ENCODE measurements at regions not wholly inside any gene's neighbourhood (a gene's known extent, or its start where the extent isn't known, plus 50 kb on each side); places are given as distances from the start of the nearest gene placed in this dataset.

DNA sequence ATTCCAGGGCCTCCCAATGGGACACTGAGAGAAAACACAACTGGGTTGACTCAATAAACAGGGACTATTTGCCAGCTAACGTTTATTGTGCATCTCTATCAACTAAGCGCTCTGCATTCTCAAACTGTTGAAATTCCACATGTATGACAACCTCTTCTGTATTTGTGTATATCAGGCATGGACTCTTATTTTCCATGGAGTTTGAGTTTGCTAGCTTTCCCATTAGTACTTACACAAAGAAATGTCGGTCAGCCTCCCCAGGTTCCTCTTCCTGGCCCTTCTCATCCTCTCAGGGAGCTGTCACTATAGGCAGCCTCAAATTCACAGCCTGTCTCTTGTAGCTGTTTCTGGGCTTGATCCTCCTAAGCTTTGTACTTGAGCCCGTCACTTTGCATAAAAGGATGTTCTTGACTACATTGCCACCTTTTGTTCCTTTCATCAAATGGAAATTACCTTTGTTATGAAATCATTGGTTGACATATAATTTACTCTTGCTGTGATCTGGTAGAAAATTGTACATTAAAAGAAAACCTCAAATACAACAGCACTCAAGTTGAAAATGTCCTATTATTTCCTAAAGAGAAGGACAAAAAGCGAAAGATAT, 60.0 kb upstream of the NTPCR start (continued):
- TF ChIP-seq ZNF615 (CRISPR knock-in tag; IDR thresholded peaks at IDR 0.05; ENCODE audit: borderline replicate concordance) (no peak), ZFP41 (CRISPR knock-in tag; IDR thresholded peaks at IDR 0.05; ENCODE audit: borderline replicate concordance) (no peak), TCF7 (IDR thresholded peaks at IDR 0.05; ENCODE audit: low read depth) (no peak), KDM5B (CRISPR knock-in tag; IDR thresholded peaks at IDR 0.05; ENCODE audit: borderline replicate concordance) (no peak), ZNF264 (CRISPR knock-in tag; IDR thresholded peaks at IDR 0.05) (no peak), SMAD1 (CRISPR knock-in tag; IDR thresholded peaks at IDR 0.05; ENCODE audit: borderline replicate concordance, low read depth) (no peak), ZBTB1 (CRISPR knock-in tag; IDR thresholded peaks at IDR 0.05; ENCODE audit: borderline replicate concordance) (no peak), ZBTB8A (CRISPR knock-in tag; IDR thresholded peaks at IDR 0.05; ENCODE audit: borderline replicate concordance, low read depth) (no peak), HNRNPH1 (optimal IDR thresholded peaks at IDR 0.05; ENCODE audit: low read depth, low read length) (no peak)
- TF ChIP-seq, protein P1, sequence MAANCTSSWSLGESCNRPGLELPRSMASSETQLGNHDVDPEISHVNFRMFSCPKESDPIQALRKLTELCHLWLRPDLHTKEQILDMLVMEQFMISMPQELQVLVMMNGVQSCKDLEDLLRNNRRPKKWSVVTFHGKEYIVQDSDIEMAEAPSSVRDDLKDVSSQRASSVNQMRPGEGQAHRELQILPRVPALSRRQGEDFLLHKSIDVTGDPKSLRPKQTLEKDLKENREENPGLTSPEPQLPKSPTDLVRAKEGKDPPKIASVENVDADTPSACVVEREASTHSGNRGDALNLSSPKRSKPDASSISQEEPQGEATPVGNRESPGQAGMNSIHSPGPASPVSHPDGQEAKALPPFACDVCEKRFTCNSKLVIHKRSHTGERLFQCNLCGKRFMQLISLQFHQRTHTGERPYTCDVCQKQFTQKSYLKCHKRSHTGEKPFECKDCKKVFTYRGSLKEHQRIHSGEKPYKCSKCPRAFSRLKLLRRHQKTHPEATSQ (CRISPR knock-in tag; IDR thresholded peaks at IDR 0.05; ENCODE audit: borderline replicate concordance): no peak
- TF ChIP-seq, protein P2, sequence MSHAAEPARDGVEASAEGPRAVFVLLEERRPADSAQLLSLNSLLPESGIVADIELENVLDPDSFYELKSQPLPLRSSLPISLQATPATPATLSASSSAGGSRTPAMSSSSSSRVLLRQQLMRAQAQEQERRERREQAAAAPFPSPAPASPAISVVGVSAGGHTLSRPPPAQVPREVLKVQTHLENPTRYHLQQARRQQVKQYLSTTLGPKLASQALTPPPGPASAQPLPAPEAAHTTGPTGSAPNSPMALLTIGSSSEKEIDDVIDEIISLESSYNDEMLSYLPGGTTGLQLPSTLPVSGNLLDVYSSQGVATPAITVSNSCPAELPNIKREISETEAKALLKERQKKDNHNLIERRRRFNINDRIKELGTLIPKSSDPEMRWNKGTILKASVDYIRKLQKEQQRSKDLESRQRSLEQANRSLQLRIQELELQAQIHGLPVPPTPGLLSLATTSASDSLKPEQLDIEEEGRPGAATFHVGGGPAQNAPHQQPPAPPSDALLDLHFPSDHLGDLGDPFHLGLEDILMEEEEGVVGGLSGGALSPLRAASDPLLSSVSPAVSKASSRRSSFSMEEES (CRISPR knock-in tag; IDR thresholded peaks at IDR 0.05): no peak

- Histone ChIP-seq H3K4me1 (ENCODE audit: insufficient read depth, low read length) (no peaks in the 10 kb centered on the region), H4K20me1 (ENCODE audit: insufficient read depth, low read length) (no peaks in the 10 kb centered on the region), H3K4me2 (ENCODE audit: low read depth, low read length) (no peak overlapping the region), H3K27me3 (ENCODE audit: control insufficient read depth in 1 of 2, insufficient read depth in 2 of 2, low read length in 2 of 2) (no peaks in the 10 kb centered on the region), H3K36me3 (replicated peaks in 1 of 2; ENCODE audit: control insufficient read depth in 1 of 2, insufficient read depth in 2 of 2, low read length in 2 of 2) (no peaks in the 10 kb centered on the region), H3K9me3 (ENCODE audit: low read length) (no peaks in the 10 kb centered on the region), H3K27ac (ENCODE audit: extremely low read length, insufficient read depth, low read length) (no peak overlapping the region), H3K4me3 (replicated peaks in 1 of 3; ENCODE audit: insufficient read depth in 1 of 3, low read depth in 2 of 3, low read length in 3 of 3) (no peak overlapping the region), H3K9ac (ENCODE audit: insufficient read depth, low read depth, low read length) (no peak overlapping the region), H2AFZ (ENCODE audit: low read length) (no peak overlapping the region), H3K79me2 (ENCODE audit: insufficient read depth, low read length) (no peaks in the 10 kb centered on the region)
- BruUV-seq (replicated peaks): no TSS peak
- intact Hi-C loops (cut with micrococcal nuclease; ENCODE audit: unreplicated experiment) (no loop called here), in situ Hi-C loops (cut with HindIII; ENCODE audit: extremely low pct_ligation_motif_present, low pct_unique_long_range_greater_than_20kb) (no loop called here)
- ChIA-PET CTCF (ENCODE audit: low intra/inter-chr PET ratio, low total read pairs) (no interaction called here), POLR2A (no interaction called here)
- 10% methylated on average over 5 of the region's 5 CpGs for WGBS (ENCODE audit: low lambda C conversion rate)
- FAIRE-seq (no peak), ATAC-seq (no peak), DNase-seq (ENCODE audit: low spot score) (no peak)
- no peak for TF ChIP-seq WIZ (CRISPR knock-in tag; IDR thresholded peaks at IDR 0.05)
- TF ChIP-seq ZNF550 (CRISPR knock-in tag; IDR thresholded peaks at IDR 0.05; ENCODE audit: borderline replicate concordance): no peak
- TF ChIP-seq PREB (CRISPR knock-in tag; IDR thresholded peaks at IDR 0.05): no peak
- TF ChIP-seq, protein P3, sequence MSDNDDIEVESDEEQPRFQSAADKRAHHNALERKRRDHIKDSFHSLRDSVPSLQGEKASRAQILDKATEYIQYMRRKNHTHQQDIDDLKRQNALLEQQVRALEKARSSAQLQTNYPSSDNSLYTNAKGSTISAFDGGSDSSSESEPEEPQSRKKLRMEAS (IDR thresholded peaks at IDR 0.05): no peak
- no peak for TF ChIP-seq REPIN1 (CRISPR knock-in tag; IDR thresholded peaks at IDR 0.05; ENCODE audit: borderline replicate concordance, low read depth)
- TF ChIP-seq ZNF709 (CRISPR knock-in tag; IDR thresholded peaks at IDR 0.05): no peak
- no peak for TF ChIP-seq PTBP1 (IDR thresholded peaks at IDR 0.05; ENCODE audit: low read depth, low read length, poor library complexity, severe bottlenecking)
- TF ChIP-seq, protein P4, sequence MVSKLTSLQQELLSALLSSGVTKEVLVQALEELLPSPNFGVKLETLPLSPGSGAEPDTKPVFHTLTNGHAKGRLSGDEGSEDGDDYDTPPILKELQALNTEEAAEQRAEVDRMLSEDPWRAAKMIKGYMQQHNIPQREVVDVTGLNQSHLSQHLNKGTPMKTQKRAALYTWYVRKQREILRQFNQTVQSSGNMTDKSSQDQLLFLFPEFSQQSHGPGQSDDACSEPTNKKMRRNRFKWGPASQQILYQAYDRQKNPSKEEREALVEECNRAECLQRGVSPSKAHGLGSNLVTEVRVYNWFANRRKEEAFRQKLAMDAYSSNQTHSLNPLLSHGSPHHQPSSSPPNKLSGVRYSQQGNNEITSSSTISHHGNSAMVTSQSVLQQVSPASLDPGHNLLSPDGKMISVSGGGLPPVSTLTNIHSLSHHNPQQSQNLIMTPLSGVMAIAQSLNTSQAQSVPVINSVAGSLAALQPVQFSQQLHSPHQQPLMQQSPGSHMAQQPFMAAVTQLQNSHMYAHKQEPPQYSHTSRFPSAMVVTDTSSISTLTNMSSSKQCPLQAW (CRISPR knock-in tag; IDR thresholded peaks at IDR 0.05): no peak
Measured at GRCh38 chr1:232891071-232891470, 59.3 kb upstream of the NTPCR start.
